BE2C (cell line): ENCODE measurements at regions not wholly inside any gene's neighbourhood (a gene's known extent, or its start where the extent isn't known, plus 50 kb on each side); places are given as distances from the start of the nearest gene placed in this dataset.

Experiments used
- DNase-seq: peaks from one replicate; pipeline ENCODE4 v3.0.0-alpha.2; 2020
- H3K27me3 ChIP-seq: fragments of 250-450 bp; sonication (Bioruptor Pico); 2 replicates; pipeline ENCODE4 v1.5.1; 2020; ENCODE audit warnings: mild to moderate bottlenecking
- H3K36me3 ChIP-seq: fragments of 250-450 bp; sonication (Bioruptor Pico); 2 replicates; pipeline ENCODE4 v1.5.1; 2020; ENCODE audit warnings: mild to moderate bottlenecking
- H3K4me1 ChIP-seq: fragments of 250-450 bp; sonication (Bioruptor Pico); 2 replicates; pipeline ENCODE4 v1.5.1; 2020
- H3K4me3 ChIP-seq: 2 replicates; pipeline ENCODE4 v1.5.1; 2011; ENCODE audit warnings: low read depth, low read length
- H3K9me3 ChIP-seq: fragments of 250-450 bp; sonication (Bioruptor Pico); 2 replicates; pipeline ENCODE4 v1.5.1; 2020
- TF ChIP-seq, protein P1 (sequence below): IDR thresholded peaks from 2 replicates; pipeline ENCODE4 v1.5.1; 2012; ENCODE audit warnings: mild to moderate bottlenecking, low read depth, low read length

DNA sequence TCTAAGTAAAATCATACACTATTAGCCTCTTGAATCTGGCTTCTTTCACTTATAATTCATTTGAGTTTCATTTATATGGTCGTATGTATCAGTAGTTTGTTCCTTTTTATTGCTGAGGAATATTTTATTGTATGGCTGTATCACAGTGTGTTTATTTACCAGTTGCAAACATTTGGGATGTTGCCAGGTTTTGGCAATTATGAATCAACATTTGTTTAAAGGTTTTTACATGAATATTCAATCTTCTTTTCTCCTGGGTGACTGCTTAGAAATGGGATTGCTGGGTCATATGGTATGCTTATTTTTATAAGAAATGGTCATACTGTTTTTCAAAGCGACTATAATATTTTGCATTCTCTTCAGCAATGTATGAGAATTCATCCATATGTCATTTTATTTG lies 107.9 kb downstream of the PMAIP1 start:
- Histone ChIP-seq H3K36me3 (no peaks in the 10 kb centered on the region), H3K27me3 (no peaks in the 10 kb centered on the region), H3K4me3 (no peak overlapping the region), H3K9me3 (no peaks in the 10 kb centered on the region), H3K4me1 (no peaks in the 10 kb centered on the region)
- TF ChIP-seq, protein P1, sequence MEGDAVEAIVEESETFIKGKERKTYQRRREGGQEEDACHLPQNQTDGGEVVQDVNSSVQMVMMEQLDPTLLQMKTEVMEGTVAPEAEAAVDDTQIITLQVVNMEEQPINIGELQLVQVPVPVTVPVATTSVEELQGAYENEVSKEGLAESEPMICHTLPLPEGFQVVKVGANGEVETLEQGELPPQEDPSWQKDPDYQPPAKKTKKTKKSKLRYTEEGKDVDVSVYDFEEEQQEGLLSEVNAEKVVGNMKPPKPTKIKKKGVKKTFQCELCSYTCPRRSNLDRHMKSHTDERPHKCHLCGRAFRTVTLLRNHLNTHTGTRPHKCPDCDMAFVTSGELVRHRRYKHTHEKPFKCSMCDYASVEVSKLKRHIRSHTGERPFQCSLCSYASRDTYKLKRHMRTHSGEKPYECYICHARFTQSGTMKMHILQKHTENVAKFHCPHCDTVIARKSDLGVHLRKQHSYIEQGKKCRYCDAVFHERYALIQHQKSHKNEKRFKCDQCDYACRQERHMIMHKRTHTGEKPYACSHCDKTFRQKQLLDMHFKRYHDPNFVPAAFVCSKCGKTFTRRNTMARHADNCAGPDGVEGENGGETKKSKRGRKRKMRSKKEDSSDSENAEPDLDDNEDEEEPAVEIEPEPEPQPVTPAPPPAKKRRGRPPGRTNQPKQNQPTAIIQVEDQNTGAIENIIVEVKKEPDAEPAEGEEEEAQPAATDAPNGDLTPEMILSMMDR, result no peak
- no peak for DNase-seq

DNA sequence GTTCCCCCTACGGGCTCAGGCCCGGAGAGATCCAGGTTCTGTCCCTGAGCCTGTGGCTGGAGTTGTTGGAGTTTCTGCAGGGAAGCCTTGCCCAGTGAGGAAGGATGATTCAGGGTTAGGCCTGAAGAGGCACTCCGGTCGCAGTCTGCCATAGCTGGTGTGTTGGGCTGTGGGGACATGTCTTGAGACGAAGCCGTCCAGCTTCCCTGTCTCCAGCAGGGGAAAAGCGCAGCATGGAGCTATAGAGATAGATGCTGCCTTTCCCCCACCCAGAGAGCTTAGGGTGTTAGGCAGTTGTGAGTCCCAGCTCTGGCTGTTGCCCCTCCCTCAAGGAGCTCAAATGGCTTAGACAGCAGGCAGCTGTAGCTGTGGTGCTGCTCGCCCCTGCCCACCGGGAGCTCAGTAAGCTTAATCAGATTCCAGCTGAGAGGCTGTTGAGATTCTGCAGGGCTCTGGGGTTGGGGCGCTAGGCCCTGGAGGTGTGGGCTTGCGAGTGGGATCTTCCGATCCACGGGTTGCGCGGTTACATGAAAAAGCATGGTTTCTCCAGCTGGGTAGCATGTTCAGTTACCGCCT lies 103.9 kb downstream of the PMAIP1 start:
- no peaks in the 10 kb centered on the region for H3K27me3 ChIP-seq
- H3K4me1 ChIP-seq, result no peaks in the 10 kb centered on the region
- no peaks in the 10 kb centered on the region for H3K36me3 ChIP-seq
- TF ChIP-seq, protein P1, result no peak
- DNase-seq, result no peak
- no peaks in the 10 kb centered on the region for H3K9me3 ChIP-seq
- H3K4me3 ChIP-seq, result no peak overlapping the region

DNA sequence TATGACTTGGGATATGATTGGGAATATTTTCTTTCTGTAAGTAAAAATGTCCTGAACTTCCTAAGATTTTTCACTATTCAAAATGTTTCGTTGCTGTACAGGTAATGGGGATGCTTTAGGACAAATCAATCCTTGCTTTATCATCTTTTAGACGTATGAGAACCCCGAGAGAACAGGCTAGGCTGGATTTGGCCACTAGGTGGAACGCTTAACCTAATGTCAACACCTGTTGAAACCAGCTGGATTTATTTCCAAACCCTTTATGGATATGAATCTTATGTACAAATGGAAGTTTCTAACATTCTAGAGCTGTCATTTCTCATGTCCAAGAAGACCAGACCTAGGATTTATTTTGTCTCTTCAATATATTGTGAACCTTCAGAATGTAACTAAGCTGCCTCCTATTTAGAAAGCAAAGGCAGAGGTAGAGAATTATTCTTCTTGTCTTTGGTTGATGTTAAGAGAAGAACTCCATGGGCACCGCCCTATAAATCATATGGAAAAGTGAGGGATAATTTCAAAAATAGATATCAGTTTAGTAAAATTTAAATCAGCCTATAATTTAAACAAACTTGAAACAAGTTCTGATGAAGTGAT lies 96.7 kb downstream of the PMAIP1 start:
- no peak overlapping the region for H3K4me3 ChIP-seq
- no peaks in the 10 kb centered on the region for H3K36me3 ChIP-seq
- H3K9me3 ChIP-seq, result no peaks in the 10 kb centered on the region
- H3K4me1 ChIP-seq, result no peaks in the 10 kb centered on the region
- DNase-seq, result peak; percentile 47
- TF ChIP-seq, protein P1, result peak; percentile 75
- no peaks in the 10 kb centered on the region for H3K27me3 ChIP-seq

DNA sequence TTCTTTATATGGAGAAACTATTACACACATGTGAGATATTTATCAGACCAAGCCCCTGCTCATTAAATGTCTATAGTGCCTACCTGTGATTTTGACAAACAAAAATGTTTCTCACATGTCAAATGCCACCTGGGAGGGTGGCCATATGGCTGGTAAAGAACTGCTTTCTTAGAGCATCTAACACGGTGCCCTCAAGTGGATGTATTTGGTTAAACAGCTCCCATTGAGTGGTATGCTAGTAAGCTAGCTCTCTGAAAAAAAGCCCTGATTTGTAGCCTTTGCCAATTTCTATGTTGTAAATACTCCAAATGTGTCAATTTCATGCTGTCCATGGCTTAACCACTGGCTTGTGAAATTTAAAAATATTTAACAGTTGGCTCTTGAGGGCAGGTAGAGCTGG lies 94.6 kb downstream of the PMAIP1 start:
- no peaks in the 10 kb centered on the region for H3K27me3 ChIP-seq
- no peaks in the 10 kb centered on the region for H3K4me1 ChIP-seq
- TF ChIP-seq, protein P1, result peak; percentile 41
- no peaks in the 10 kb centered on the region for H3K36me3 ChIP-seq
- no peak overlapping the region for H3K4me3 ChIP-seq
- no peaks in the 10 kb centered on the region for H3K9me3 ChIP-seq
- peak; percentile 11 for DNase-seq

DNA sequence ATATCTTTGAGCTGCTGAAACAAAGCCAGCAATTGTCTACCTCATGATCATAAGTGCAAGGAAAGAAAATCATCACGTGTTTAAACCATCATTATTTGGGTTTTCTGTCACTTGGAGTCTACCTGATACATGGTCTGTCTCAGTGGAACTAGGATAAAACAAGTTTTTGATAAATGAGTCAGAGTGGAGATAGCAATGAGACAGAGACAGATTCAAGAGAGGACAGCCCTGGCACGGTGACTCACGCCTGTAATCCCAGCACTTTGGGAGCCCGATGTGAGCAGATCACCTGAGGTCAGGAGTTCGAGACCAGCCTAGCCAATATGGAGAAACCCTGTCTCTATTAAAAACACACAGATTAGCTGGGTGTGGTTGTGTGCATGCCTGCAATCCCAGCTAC lies 93.8 kb downstream of the PMAIP1 start:
- no peaks in the 10 kb centered on the region for H3K36me3 ChIP-seq

More for the DNA sequence above, 93.8 kb downstream of the PMAIP1 start:
- H3K4me1 ChIP-seq, result no peaks in the 10 kb centered on the region
- TF ChIP-seq, protein P1, result no peak
- H3K4me3 ChIP-seq, result no peak overlapping the region
- no peaks in the 10 kb centered on the region for H3K9me3 ChIP-seq
- no peak for DNase-seq
- no peaks in the 10 kb centered on the region for H3K27me3 ChIP-seq
